PFSK-1 (cell line): ENCODE measurements at regions not wholly inside any gene's neighbourhood (a gene's known extent, or its start where the extent isn't known, plus 50 kb on each side); places are given as distances from the start of the nearest gene placed in this dataset.

ENCODE experiments used
- POLR2AphosphoS5 ChIP-seq: IDR thresholded peaks from 2 replicates; pipeline ENCODE4 v1.6.1; 2012; ENCODE audit warnings: low read depth, mild to moderate bottlenecking, control low read depth, low read length, moderate library complexity
- SIN3A ChIP-seq: IDR thresholded peaks from 2 replicates; pipeline ENCODE4 v1.6.1; 2012; ENCODE audit warnings: mild to moderate bottlenecking, low read length, moderate library complexity, borderline replicate concordance; ENCODE audit not compliant: insufficient read depth
- TAF1 ChIP-seq: IDR thresholded peaks from 2 replicates; pipeline ENCODE4 v1.6.1; 2012; ENCODE audit warnings: low read length, control low read depth, borderline replicate concordance; ENCODE audit not compliant: insufficient read depth

DNA sequence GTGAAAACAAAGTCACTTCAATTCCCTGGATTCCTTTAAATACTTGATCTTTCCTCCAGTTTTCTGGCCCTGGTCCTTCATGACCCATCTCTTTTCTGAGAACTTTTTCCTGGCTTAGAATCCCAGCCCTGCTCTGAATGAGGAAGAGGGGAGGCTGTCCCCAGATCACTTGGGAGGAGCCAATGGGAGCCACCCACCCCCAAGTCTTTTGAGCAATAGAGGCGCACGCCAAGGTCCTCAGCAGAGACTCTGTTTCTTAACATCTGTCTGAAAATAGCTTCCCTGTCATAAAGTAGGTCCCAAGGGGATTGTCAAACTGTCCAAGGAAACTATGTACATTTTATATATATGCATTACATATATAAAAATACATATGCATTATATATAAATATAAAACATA lies 126.8 kb downstream of the ADRA2A start:
- TF ChIP-seq TAF1: no peak
- no peak for TF ChIP-seq POLR2AphosphoS5
- no peak for TF ChIP-seq SIN3A
